A172 (cell line): ENCODE measurements at regions not wholly inside any gene's neighbourhood (a gene's known extent, or its start where the extent isn't known, plus 50 kb on each side); places are given as distances from the start of the nearest gene placed in this dataset.
"Not testable (repeated sequence)": the region's sequence is repeated elsewhere in the genome, so short reads cannot be mapped to it uniquely, and the experiment has no call there.

ENCODE experiments used
- DNase-seq: peaks from one replicate; pipeline ENCODE4 v3.0.0-alpha.2; 2015; ENCODE audit warnings: low spot score

GRCh38 chr16:72457243-72457940 is 285.4 kb upstream of the PMFBP1 start:
- DNase-seq, result no peak

- no peak for DNase-seq
Observed at GRCh38 chr16:72455743-72456659, 284.0 kb upstream of the PMFBP1 start.

- DNase-seq, result not testable (repeated sequence)
Observed at GRCh38 chr16:72453856-72454255, 281.9 kb upstream of the PMFBP1 start.

GRCh38 chr16:72444696-72445095 is 272.7 kb upstream of the PMFBP1 start:
- DNase-seq, result no peak

- DNase-seq, result no peak
Observed at GRCh38 chr16:72443809-72444208, 271.9 kb upstream of the PMFBP1 start.

GRCh38 chr16:72442385-72443158 is 270.6 kb upstream of the PMFBP1 start:
- DNase-seq, result no peak

GRCh38 chr16:72437891-72438290 is 265.9 kb upstream of the PMFBP1 start:
- no peak for DNase-seq

GRCh38 chr16:72434159-72434558 is 262.2 kb upstream of the PMFBP1 start:
- DNase-seq, result peak; percentile 14

GRCh38 chr16:72430121-72430520 is 258.2 kb upstream of the PMFBP1 start:
- peak; percentile 12 for DNase-seq

- DNase-seq, result no peak
Observed at GRCh38 chr16:72429671-72430081, 257.7 kb upstream of the PMFBP1 start.

- DNase-seq, result no peak
Observed at GRCh38 chr16:72428681-72429376, 256.9 kb upstream of the PMFBP1 start.

- DNase-seq, result no peak
Observed at GRCh38 chr16:72427783-72428331, 255.9 kb upstream of the PMFBP1 start.

- no peak for DNase-seq
Observed at GRCh38 chr16:72427051-72427782, 255.3 kb upstream of the PMFBP1 start.

GRCh38 chr16:72426386-72426785 is 254.4 kb upstream of the PMFBP1 start:
- DNase-seq, result no peak

GRCh38 chr16:72425571-72426341 is 253.8 kb upstream of the PMFBP1 start:
- DNase-seq, result no peak

GRCh38 chr16:72424757-72425156 is 252.8 kb upstream of the PMFBP1 start:
- no peak for DNase-seq

GRCh38 chr16:72422308-72422897 is 250.4 kb upstream of the PMFBP1 start:
- DNase-seq, result no peak

- no peak for DNase-seq
Observed at GRCh38 chr16:72419638-72420037, 247.7 kb upstream of the PMFBP1 start.

- DNase-seq, result no peak
Observed at GRCh38 chr16:72415379-72415778, 243.4 kb upstream of the PMFBP1 start.
